HEK293 (cell line): ENCODE measurements at regions not wholly inside any gene's neighbourhood (a gene's known extent, or its start where the extent isn't known, plus 50 kb on each side); places are given as distances from the start of the nearest gene placed in this dataset.

Source experiments
- CTCF ChIP-seq: fragments of 450-650 bp; formaldehyde crosslinking; IDR thresholded peaks from 2 replicates; pipeline ENCODE4 v1.5.1; 2016; ENCODE audit warnings: missing biosample characterization, missing genetic modification characterization
- ELK4 ChIP-seq: IDR thresholded peaks from 2 replicates; pipeline ENCODE4 v1.6.1; 2011; ENCODE audit warnings: mild to moderate bottlenecking, low read depth, low read length, borderline replicate concordance
- HIC1 ChIP-seq: fragments of 450-650 bp; formaldehyde crosslinking; IDR thresholded peaks from 2 replicates; pipeline ENCODE4 v1.5.1; 2016; ENCODE audit warnings: missing biosample characterization, missing genetic modification characterization
- ZBTB21 ChIP-seq: fragments of 450-650 bp; formaldehyde crosslinking; IDR thresholded peaks from 2 replicates; pipeline ENCODE4 v1.5.1; 2017; ENCODE audit warnings: missing biosample characterization, missing genetic modification characterization
- ZNF548 ChIP-seq: fragments of 450-650 bp; formaldehyde crosslinking; IDR thresholded peaks from 2 replicates; pipeline ENCODE4 v1.5.1; 2016; ENCODE audit warnings: missing biosample characterization, missing genetic modification characterization
- ZNF585B ChIP-seq: fragments of 450-650 bp; formaldehyde crosslinking; IDR thresholded peaks from 2 replicates; pipeline ENCODE4 v1.5.1; 2016; ENCODE audit warnings: missing biosample characterization, missing genetic modification characterization

- TF ChIP-seq CTCF (tag by site-specific recombination) (no peak), ZNF548 (no peak), HIC1 (tag by site-specific recombination) (no peak), ELK4 (no peak), ZNF585B (tag by site-specific recombination) (no peak), ZBTB21 (tag by site-specific recombination) (no peak)
These were observed 177.9 kb upstream of the RAI2 start for GRCh38 chrX:18039023-18039422.
